Ishikawa (cell line): ENCODE measurements at regions not wholly inside any gene's neighbourhood (a gene's known extent, or its start where the extent isn't known, plus 50 kb on each side); places are given as distances from the start of the nearest gene placed in this dataset.

Source experiments
- CEBPB ChIP-seq: IDR thresholded peaks from 2 replicates; pipeline ENCODE4 v1.6.1; 2012
- CREB1 ChIP-seq: IDR thresholded peaks from 2 replicates; pipeline ENCODE4 v1.6.1; 2012; ENCODE audit warnings: low read depth
- EP300 ChIP-seq: IDR thresholded peaks from 2 replicates; pipeline ENCODE4 v1.6.1; 2012; ENCODE audit warnings: borderline replicate concordance
- FOXM1 ChIP-seq: IDR thresholded peaks from 2 replicates; pipeline ENCODE4 v1.6.1; 2012; ENCODE audit warnings: low read depth, borderline replicate concordance
- RAD21 ChIP-seq: IDR thresholded peaks from 2 replicates; pipeline ENCODE4 v1.6.1; 2012; ENCODE audit warnings: low read depth
- REST ChIP-seq: IDR thresholded peaks from 2 replicates; pipeline ENCODE4 v1.6.1; 2012; ENCODE audit warnings: low read depth, mild to moderate bottlenecking

- TF ChIP-seq CEBPB (no peak), CREB1 (no peak), RAD21 (no peak), REST (no peak), EP300 (no peak), FOXM1 (no peak)
These were observed 73.1 kb upstream of the PIAS1 start for GRCh38 chr15:67980773-67981685.
